GM04503 (cell line): ENCODE measurements at regions not wholly inside any gene's neighbourhood (a gene's known extent, or its start where the extent isn't known, plus 50 kb on each side); places are given as distances from the start of the nearest gene placed in this dataset.

Experiments used
- DNase-seq: peaks from one replicate; pipeline ENCODE4 v3.0.0-alpha.2; 2012; ENCODE audit warnings: low read depth

DNA sequence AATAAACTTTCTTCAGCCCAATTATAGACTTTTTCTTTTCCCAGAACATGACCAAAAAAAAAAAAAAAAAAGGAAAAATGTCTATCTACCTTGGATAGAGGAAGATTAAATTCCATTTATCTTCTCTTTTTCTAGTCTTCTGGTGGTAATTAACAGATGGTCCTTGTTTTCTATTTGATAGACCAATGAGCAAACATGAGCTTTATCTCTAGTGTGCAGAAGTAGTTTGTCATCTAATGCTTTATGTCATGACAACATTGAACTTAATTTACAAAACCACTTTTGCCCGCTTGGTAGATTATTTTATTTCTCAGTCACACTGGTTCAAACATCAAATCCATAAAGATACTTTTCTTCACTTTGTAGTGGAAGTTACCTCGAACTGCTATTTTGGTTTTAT, 69.5 kb upstream of the ELL2 start:
- no peak for DNase-seq

DNA sequence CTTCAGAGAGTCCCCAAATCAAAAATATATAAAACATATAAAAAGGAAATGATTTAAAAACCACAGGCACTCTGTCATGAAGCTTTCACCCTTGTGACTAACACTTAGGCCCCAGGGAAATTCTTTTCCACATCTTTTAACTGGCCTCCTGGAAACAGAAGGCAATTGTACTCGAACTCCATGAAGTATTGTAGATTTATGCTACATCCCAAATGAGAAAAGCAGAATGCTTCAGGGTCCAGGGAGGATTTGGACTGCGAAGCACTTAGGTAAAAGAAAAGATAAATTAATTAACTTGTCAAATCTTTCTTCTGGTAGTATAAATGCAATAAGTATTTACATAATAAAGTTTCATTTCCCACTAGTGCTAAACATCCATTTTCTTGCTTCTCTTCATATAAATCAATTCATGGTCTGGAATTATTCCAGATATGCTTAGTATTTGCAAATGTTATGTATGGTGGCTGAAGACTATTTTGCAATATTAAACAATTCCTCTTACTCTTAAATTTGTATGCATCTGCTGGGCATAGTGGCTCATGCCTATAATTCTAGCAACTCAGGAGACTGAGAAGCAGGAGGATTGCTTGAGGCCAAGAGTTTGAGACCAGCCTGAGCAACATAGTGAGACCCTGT, 64.9 kb upstream of the ELL2 start:
- DNase-seq = peak; percentile 84

DNA sequence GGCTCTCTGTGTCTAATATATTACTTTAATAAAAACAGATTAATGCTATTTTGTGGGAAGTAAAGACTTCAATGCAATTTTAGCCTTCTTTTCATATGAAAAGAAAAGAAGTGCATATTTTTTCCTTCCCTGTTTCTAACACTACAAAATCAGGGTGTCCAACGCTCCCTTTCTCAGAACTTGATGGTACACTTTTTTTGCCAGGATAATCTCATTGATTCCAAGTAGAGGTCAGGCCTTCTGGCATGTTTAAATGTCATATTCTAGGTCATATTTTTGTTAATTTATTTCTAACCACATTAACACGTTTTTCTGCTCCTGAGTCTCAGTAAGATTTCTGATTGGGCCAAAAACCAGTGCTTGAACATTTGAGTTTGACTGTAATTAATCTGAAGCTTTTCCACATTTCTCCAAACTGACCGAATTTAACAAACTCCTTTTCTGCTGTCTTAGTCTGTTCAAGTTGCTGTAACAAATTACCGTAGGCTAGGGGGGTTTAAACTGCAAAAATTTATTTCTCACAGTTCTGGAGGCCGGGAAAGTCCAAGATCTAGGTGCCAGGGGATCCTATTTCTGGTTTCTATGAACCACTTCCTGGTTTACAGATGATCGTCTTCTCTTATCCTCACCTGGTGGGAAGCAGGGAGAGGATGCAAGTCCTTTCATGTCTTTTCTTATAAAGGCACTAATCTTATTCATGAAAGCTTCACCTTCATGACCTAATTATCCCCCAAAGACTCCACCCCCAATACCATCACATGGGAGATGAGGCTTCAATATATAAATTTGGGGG, 63.2 kb upstream of the ELL2 start:
- DNase-seq = no peak

DNA sequence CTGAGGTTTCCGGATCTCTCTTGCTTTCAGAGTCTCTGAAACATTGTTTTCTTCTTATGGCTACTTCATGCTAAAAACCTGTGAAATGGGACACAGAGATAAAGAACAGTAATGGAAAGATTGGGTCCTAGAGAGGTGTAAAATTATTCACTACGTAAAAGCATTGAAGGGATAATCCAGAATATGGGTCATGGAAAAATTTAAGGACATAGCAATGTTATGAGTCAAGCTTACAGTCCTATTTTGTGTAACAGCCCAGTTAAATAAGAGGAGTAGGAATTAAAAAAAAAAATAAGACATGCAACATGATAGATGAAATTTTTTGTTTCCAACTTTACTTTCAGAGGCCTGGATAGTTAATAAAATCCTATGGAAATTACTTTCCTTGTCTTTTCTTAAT, 61.9 kb upstream of the ELL2 start:
- no peak for DNase-seq

DNA sequence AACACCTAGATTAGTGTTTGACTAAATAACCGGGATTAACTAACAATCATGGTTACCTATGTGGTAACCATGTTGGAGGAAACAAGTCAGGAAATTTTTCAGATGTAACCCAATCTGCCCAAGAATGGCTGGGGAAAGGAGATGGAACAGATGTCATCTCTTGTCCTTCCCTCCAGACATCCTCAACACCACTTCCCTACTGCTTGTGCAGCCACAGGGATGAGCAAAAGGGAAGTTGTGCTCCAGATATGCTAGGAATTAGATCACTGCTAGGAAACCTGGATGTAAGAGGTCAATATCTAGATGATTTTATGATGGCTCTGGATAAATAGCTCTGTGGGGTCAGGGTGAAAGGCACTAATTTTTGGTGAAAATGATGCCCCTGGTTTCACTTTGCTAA, 61.3 kb upstream of the ELL2 start:
- no peak for DNase-seq

DNA sequence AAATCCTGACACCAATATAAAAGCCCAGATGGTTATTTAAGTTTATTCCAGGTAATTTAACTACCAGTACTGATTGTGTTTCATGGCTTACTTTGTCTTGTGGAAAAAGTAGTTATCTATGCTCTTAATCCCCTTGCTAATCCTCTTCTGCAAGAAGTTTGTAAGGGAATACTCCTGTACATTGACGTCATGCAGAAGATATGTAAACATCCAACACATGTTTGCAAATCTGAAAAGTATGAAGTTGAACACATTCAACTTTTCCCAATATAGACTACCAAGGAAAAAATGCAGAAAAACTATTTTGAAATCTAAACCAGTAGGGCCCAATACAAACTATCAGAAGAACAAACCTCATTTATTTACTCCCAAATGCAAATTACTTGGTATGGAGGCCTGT, 56.3 kb upstream of the ELL2 start:
- peak; percentile 76 for DNase-seq

DNA sequence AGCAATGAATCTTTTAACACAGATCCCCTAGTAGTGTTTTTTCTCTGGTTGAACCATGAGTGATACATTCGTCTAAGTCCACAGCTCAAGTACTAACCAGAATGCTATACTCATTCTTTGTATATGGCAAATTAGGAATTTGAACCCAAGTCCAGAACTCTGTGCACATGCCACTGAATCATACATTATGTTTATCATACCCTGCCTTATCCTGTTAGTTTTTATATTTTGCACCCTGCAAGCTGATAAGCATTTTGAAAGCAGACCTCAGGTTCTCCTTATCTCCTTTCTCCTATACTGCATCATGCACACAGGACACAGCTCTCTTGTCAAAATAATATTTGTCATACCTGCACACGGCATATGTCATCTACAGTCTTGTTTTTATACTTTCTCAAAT, 54.6 kb upstream of the ELL2 start:
- DNase-seq = no peak

DNA sequence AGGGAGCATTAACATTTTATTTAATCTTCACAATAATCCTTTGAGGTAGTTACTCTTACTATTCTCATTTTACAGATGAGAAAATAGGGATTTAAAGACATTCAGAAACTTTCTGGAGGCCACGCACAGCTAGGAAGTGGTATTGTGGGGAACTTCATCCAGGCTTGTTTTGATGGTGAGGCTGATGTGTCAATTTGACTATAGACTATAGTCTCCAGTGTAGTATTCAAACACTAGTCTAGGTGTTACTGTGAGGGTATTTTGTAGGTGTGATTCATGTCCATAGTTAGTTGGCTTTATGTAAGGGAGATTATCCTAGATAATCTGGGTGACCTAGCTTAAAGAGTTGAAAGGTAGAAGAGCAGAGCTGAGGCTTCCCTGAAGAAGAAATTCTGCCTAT, 54.1 kb upstream of the ELL2 start:
- no peak for DNase-seq

DNA sequence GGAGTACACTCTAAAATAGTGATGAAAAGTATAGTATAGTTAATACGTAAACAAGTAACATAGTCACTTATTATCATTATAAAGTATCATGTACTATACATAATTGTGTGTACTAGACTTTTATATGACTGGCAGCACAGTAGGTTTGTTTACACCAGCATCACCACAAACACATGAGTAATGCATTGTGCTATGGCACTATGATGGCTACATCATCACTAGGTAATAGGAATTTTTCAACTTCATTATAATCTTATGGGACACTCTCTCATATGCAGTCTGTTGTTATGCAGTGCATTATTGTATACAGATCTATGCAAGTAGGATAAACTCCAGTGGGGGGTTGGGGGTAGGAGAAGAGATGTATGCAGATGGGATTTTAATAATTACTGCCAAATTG, 52.7 kb upstream of the ELL2 start:
- no peak for DNase-seq

DNA sequence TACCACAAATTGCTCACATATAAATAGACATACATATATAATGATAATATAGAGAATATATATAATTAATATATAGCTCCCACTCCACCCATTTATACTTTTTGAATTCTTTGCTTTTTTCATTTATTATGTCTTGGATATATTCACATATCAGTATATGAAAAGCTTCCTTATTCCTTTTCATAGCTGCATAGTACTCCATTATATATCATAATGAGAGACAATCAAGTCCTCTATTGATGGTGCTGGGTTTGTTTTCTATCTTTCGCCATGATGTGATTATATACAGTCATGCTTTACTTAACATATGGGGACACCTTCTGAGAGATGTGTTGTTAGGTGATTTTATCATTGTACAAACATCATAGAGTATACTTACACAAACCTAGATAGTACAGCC, 51.6 kb upstream of the ELL2 start:
- DNase-seq = no peak

DNA sequence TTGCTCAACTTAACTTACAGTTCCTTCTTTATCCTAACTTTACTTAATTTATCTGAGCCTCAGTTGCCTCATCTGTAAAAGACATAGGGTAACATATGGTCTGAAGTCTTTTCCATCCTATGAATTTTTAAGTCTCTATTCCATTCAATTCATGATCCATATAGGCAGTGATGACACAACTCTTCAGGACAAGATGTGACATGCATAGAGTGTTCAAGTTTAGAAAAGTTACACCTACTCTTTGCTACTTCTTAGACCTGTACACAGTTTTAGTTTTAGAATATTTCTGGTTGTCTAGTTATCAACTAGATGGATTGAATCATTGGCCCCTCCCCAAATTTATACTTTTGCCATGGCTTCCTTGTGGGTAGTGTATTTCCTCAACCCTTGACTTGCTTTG, 50.7 kb upstream of the ELL2 start:
- DNase-seq = no peak
